B cell (primary cell): ENCODE measurements at regions not wholly inside any gene's neighbourhood (a gene's known extent, or its start where the extent isn't known, plus 50 kb on each side); places are given as distances from the start of the nearest gene placed in this dataset.
A peak's percentile ranks its signal among the peaks of the same experiment; 100 is the strongest.

Source experiments
- ATAC-seq: fragments of 200-7000 bp; cut with Tn5 transposase; one replicate; pipeline ENCODE4 v1.10.0; 2021; ENCODE audit warnings: low read depth, mild to moderate bottlenecking, moderate number of reproducible peaks, moderate library complexity
- CTCF ChIA-PET: fragments of 350-600 bp; sonication (Branson Sonifier 250); formaldehyde crosslinking; loops from one replicate; lab custom pipeline; 2021; ENCODE audit warnings: antibody characterized with exemption, inconsistent platforms; lab: Charles Lee
- POLR2A ChIA-PET: fragments of 350-600 bp; sonication (Branson Sonifier 250); formaldehyde crosslinking; loops from one replicate; lab custom pipeline; 2021; ENCODE audit warnings: antibody characterized with exemption; lab: Charles Lee
- DNase-seq: peaks from one replicate; pipeline ENCODE4 v3.0.0; 2013
- H2AFZ ChIP-seq: 2 replicates; pipeline ENCODE4 v1.6.1; 2012; ENCODE audit warnings: mild to moderate bottlenecking, low read depth, low read length; ENCODE audit not compliant: insufficient read depth, poor library complexity, severe bottlenecking
- H3K27ac ChIP-seq, 2 donors: 1 replicate in 1 of 2; 2 replicates in 1 of 2; pipeline ENCODE4 v1.5.1; 2012 to 2013; ENCODE audit warnings: low read length in 2 of 2, mild to moderate bottlenecking in 2 of 2, moderate library complexity in 1 of 2
- H3K27me3 ChIP-seq, 4 experiments: fragments of 200-600 bp in 1 of 4; sonication (generic) in 1 of 4; replicated peaks in 1 of 4; 1 replicate in 2 of 4; 2 replicates in 2 of 4; pipeline versions ENCODE4 v1.6.1 to v1.7.0; 2013 to 2016; ENCODE audit warnings: low read length in 3 of 4, mild to moderate bottlenecking in 2 of 4, mixed read lengths in 1 of 4, moderate library complexity in 1 of 4; ENCODE audit not compliant: insufficient read depth in 4 of 4, control insufficient read depth in 3 of 4; ENCODE audit errors: control extremely low read depth in 1 of 4
- H3K36me3 ChIP-seq, 2 experiments: replicated peaks in 1 of 2; 1 replicate in 1 of 2; 2 replicates in 1 of 2; pipeline versions ENCODE4 v1.6.1 to v1.7.1; 2013; ENCODE audit warnings: low read length in 1 of 2; ENCODE audit not compliant: insufficient read depth in 2 of 2, control insufficient read depth in 1 of 2; ENCODE audit errors: control extremely low read depth in 1 of 2, extremely low read depth in 1 of 2
- H3K4me1 ChIP-seq, 2 donors: fragments of 200-600 bp in 1 of 2; sonication (generic) in 1 of 2; 1 replicate in 1 of 2; 2 replicates in 1 of 2; pipeline versions ENCODE4 v1.5.1 to v1.6.1; 2013 to 2017; ENCODE audit warnings: low read length in 2 of 2; ENCODE audit not compliant: control insufficient read depth in 2 of 2, insufficient read depth in 2 of 2
- H3K4me2 ChIP-seq: replicated peaks from 2 replicates; pipeline ENCODE3; 2012; ENCODE audit warnings: mild to moderate bottlenecking, low read depth, low read length; ENCODE audit not compliant: poor library complexity, severe bottlenecking
- H3K4me3 ChIP-seq, 5 experiments: fragments of 200-600 bp in 1 of 5; sonication (generic) in 1 of 5; 1 replicate in 3 of 5; 2 replicates in 2 of 5; pipeline versions ENCODE4 v1.5.1 to v1.7.0; 2011 to 2016; ENCODE audit warnings: low read length in 4 of 5, mild to moderate bottlenecking in 4 of 5, low read depth in 2 of 5, control low read depth in 1 of 5, moderate library complexity in 1 of 5; ENCODE audit not compliant: insufficient read depth in 1 of 5; ENCODE audit errors: control extremely low read depth in 1 of 5, extremely low read depth in 1 of 5
- H3K79me2 ChIP-seq: fragments of 200-600 bp; sonication (generic); one replicate; pipeline ENCODE4 v1.6.0; 2016; ENCODE audit warnings: low read length; ENCODE audit not compliant: control insufficient read depth, insufficient read depth
- H3K9ac ChIP-seq: fragments of 200-600 bp; sonication (generic); 2 replicates; pipeline ENCODE4 v1.6.1; 2017; ENCODE audit warnings: mild to moderate bottlenecking, low read length, moderate library complexity
- H3K9me3 ChIP-seq, 3 donors: one replicate each; pipeline versions ENCODE4 v1.6.1 to v1.7.1; 2013; ENCODE audit warnings: low read length in 2 of 3; ENCODE audit not compliant: control insufficient read depth in 2 of 3, insufficient read depth in 1 of 3; ENCODE audit errors: control extremely low read depth in 1 of 3
- H4K20me1 ChIP-seq: 2 replicates; pipeline ENCODE4 v1.6.0; 2012; ENCODE audit warnings: mild to moderate bottlenecking, low read length; ENCODE audit not compliant: insufficient read depth, control insufficient read depth, poor library complexity, severe bottlenecking
- H3K27ac Mint-ChIP-seq: one replicate; pipeline ENCODE4 v1.8.0; 2021; ENCODE audit warnings: mixed read lengths
- H3K27me3 Mint-ChIP-seq: one replicate; pipeline ENCODE4 v1.8.0; 2021; ENCODE audit warnings: mixed read lengths
- H3K4me1 Mint-ChIP-seq: one replicate; pipeline ENCODE4 v1.8.0; 2021; ENCODE audit warnings: mixed read lengths
- H3K4me3 Mint-ChIP-seq: one replicate; pipeline ENCODE4 v1.8.0; 2021; ENCODE audit warnings: mixed read lengths
- H3K9me3 Mint-ChIP-seq: one replicate; pipeline ENCODE4 v1.8.0; 2022; ENCODE audit warnings: mixed read lengths; ENCODE audit not compliant: insufficient read depth
- CTCF ChIP-seq: fragments of 200-600 bp; IDR thresholded peaks from one replicate; pipeline ENCODE4 v1.8.0; 2022; ENCODE audit warnings: antibody characterized with exemption, mild to moderate bottlenecking
- EZH2 ChIP-seq: IDR thresholded peaks from 2 replicates; pipeline ENCODE4 v1.6.1; 2012; ENCODE audit warnings: borderline replicate concordance, low read depth, mild to moderate bottlenecking, moderate library complexity, low read length; ENCODE audit not compliant: insufficient read depth, poor library complexity, severe bottlenecking
- WGBS: methylation state at CpG from one replicate; pipeline ENCODE4 v1.1.5; 2013; ENCODE audit warnings: missing lambda C conversion rate; ENCODE audit not compliant: insufficient coverage; 5-methylcytosine and 5-hydroxymethylcytosine counted together
- intact Hi-C: fragments of 100-400 bp; cut with micrococcal nuclease; formaldehyde crosslinking; loops from one replicate; pipeline ENCODE4 v1.10.0; 2022

- H3K9ac ChIP-seq = no peak overlapping the region
- H3K4me1 ChIP-seq = peaks cover 4% of the 10 kb centered on the region in 2 donors
- H3K27ac Mint-ChIP-seq = no peak overlapping the region
- ATAC-seq (no peak), DNase-seq (peak; percentile 15)
- no peaks in the 10 kb centered on the region for H3K36me3 ChIP-seq
- H3K9me3 ChIP-seq = peaks cover 0 to 6% (median 0%) of the 10 kb centered on the region in 3 donors
- no peak overlapping the region for H3K4me2 ChIP-seq
- H3K4me3 ChIP-seq = no peak overlapping the region
- intact Hi-C loops = no loop called here
- no peaks in the 10 kb centered on the region for H4K20me1 ChIP-seq
- H3K27me3 Mint-ChIP-seq = peaks cover 4% of the 10 kb centered on the region
- no peak overlapping the region for H3K4me3 Mint-ChIP-seq
- ChIA-PET POLR2A (no interaction called here), CTCF (interaction anchor here (1.1 kb wide), 1 partner anchor 24 kb away, joined by 3 read pairs; no protein-coding TSS in a partner anchor)
- no peaks in the 10 kb centered on the region for H3K9me3 Mint-ChIP-seq
- H3K27ac ChIP-seq = no peak overlapping the region
- no peak for TF ChIP-seq CTCF
- no peak for TF ChIP-seq EZH2
- H3K27me3 ChIP-seq = peaks cover 0 to 2% (median 0%) of the 10 kb centered on the region in 4 experiments
- H3K79me2 ChIP-seq = no peaks in the 10 kb centered on the region
- H2AFZ ChIP-seq = no peak overlapping the region
- H3K4me1 Mint-ChIP-seq = peaks cover 1% of the 10 kb centered on the region
- WGBS = 98% methylated on average over 10 of the region's 13 CpGs
These were observed 176.1 kb downstream of the IGLL1 start for GRCh38 chr22:23403720-23404688.
